DMS114 treated with DMSO at 0.1 percent for 48 hours (cell line): ENCODE measurements at regions not wholly inside any gene's neighbourhood (a gene's known extent, or its start where the extent isn't known, plus 50 kb on each side); places are given as distances from the start of the nearest gene placed in this dataset.
"Not testable (repeated sequence)": the region's sequence is repeated elsewhere in the genome, so short reads cannot be mapped to it uniquely, and the experiment has no call there.

ENCODE experiments used
- DNase-seq: peaks from one replicate; lab custom pipeline; 2025; ENCODE audit not compliant: unreplicated experiment; lab: John Stamatoyannopoulos, UW

- no peak for DNase-seq
Observed at GRCh38 chr4:189832528-189832927, 108.1 kb upstream of the FRG1 start.

DNA sequence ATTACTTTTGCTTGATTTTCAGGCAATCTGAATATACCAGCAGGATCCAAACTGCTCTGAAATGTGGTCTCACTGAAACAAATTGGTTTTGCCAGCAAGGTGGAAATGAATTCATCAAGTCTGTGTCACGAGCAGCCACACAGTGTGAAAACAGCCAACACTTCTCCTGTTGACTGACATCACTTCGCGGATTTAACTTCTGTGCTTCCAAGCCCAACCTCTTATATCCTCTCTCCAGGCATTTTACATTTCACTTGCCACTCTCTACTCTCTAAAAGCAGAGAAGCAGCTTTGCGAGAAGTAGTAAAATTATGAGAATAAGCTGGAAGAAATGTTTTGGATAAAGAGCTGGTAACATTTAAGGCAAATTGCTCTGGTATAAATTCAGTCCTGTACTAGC is 106.1 kb upstream of the FRG1 start:
- DNase-seq: no peak

DNA sequence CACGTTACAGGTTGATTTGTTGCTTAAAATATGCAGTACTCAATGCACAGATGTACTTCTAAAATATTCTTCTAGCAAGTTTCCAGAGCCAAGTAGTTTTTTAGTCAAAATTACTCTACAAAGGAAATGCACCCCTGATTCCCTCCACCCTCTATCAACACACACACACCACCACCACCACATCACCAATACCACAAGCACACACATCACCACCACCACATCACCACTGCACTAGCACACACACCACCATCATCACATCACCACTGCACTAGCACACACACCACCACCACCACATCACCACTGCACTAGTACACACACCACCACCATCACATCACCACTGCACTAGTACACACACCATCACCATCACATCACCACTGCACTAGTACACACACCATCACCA is 105.2 kb upstream of the FRG1 start:
- no peak for DNase-seq

DNA sequence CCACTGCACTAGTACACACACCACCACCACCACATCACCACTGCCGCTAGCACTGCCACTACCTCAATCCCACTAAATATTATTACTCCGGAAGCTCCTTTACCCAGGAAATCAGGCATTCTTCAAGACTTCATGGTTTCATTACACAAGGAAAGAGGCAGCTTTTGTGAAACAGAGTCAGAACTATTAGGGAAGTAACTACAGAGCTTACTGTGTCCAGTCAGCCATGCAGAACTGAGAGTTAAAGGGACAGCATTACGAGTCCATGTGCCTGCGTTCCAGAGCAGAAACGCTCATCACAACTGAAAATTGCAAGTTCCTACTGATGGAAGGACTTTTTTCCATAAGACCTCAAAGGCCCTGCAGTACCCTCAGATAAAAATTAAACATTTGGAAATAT is 103.2 kb upstream of the FRG1 start:
- no peak for DNase-seq

GRCh38 chr4:189838821-189839497 is 101.7 kb upstream of the FRG1 start:
- no peak for DNase-seq

- DNase-seq: no peak
Observed at GRCh38 chr4:189840356-189840755, 100.3 kb upstream of the FRG1 start.

DNA sequence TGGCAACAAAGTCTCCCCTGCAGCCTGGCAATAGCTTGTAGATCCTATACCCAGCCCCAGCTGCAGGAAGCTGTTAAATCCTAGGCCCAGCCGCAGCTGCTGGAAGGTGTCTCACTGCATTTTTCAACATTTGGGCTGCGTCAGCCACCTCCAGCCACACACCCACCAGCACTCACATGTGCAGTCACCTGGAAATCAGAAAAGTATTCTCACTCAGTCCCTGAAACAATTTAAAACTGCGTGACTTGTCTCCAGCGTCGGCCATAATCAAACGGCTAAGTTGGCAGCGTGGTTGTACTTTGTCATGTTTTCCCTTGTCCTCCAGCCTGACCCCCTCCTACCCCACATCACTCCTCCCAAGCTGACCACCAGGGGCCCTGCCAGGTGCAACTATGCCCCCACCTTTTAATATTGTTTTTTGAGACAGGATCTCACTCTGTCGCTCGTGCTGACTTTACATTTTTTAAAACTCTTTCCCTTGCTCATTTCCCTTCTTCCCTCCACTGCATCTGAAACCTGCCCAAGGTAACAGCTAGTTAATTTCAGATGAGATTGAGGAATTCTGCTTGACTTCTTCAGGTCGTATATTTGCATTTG is 97.2 kb upstream of the FRG1 start:
- DNase-seq: no peak

GRCh38 chr4:189845145-189845846 is 95.4 kb upstream of the FRG1 start:
- no peak for DNase-seq

GRCh38 chr4:189846094-189846493 is 94.6 kb upstream of the FRG1 start:
- not testable (repeated sequence) for DNase-seq

DNA sequence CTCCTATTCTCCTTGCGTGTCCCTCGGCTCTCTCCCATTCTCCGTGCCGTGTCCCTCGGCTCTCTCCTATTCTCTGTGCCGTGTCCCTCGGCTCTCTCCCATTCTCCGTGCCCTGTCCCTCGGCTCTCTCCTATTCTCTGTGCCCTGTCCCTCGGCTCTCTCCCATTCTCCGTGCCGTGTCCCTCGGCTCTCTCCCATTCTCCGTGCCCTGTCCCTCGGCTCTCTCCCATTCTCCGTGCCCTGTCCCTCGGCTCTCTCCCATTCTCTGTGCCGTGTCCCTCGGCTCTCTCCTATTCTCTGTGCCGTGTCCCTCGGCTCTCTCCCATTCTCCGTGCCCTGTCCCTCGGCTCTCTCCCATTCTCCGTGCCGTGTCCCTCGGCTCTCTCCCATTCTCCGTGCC is 94.1 kb upstream of the FRG1 start:
- DNase-seq: not testable (repeated sequence)

DNA sequence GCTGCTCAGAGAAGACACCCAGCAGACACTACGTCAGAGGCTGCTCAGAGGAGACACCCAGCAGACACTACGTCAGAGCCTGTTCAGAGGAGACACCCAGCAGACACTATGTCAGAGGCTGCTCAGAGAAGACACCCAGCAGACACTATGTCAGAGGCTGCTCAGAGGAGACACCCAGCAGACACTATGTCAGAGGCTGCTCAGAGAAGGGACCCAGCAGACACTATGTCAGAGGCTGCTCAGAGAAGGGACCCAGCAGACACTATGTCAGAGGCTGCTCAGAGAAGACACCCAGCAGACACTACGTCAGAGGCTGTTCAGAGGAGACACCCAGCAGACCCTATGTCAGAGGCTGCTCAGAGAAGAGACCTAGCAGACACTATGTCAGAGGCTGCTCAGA is 92.0 kb upstream of the FRG1 start:
- DNase-seq: not testable (repeated sequence)

DNA sequence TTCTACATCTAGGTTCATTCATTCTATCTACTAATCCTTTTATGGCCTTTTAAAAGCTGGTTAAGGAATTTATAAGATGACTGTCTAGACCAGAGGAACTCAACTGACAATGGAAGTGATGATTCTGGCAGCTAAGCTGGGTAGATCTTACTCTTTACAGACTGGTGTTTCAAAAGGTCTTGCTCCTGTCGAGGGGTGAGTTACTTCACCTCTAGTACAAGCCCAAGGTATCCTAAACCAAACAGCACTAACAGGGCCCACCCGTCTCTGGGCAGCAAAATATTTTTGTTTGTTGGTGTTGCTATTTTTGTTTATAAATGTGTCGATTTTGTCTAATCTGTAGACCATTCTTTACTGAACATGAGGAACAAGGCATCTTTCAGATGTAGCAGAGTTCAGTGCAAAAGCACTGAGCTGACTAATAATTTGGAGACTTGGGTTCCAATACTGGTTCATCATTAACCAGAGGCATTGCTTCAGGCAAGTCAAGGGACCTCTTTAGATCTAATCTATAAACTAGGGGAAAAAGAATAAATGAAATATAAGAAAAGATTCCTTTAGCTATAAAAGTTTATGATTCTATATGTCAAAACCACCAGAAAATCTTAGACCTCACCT is 90.3 kb upstream of the FRG1 start:
- DNase-seq: no peak

DNA sequence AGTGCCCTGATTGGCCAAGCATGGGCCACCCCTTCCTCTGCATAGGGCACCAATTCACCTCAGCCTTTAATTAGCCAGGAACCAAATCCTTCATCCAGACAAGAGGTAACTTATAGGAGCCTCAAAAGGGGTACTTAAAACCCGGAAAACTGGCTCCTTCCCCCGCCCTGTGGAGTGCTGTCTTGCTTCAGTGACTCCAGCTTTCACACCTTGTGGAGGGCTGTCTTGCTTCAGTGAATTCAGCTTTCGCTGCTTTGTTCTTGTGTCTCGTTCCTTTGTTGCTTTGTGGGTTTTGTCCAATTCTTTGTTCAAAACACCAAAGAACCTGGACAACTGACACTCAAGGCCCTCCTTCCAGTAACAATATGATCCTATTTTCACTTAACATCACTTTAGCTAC is 82.2 kb upstream of the FRG1 start:
- no peak for DNase-seq

DNA sequence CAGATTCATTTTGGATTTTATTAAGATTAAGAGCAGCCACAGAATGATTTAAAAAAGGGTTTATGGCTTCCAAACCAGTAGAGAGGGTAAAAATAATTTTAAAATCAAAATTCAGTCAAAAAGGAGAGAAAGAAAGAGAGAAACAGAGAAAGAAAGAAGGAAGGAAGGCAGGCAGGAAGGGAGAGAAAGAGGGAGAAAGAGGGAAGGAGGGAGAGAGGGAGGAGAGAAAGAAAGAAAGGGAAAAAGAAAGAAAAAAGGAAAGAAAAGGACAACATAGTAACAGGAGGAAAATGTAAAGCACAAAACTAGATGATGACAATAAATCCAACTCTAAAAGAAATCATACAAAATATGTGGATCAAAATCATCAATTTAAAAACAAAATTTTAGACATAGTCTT is 79.6 kb upstream of the FRG1 start:
- no peak for DNase-seq

DNA sequence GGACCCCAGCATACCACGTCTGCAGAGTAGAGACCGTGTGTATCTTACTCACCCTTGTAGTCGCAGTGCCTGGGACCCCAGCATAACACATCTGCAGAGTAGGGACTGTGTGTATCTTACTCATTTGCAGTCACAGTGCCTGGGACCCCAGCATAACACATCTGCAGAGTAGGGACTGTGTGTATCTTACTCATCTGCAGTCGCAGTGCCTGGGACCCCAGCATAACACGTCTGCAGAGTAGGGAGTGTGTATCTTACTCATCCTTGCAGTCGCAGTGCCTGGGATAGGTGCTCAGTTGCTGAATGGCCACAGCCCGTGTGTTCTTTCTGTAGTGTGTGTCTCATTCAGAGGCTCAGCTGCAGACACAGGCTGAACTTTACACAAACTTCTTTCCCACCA is 71.4 kb upstream of the FRG1 start:
- DNase-seq: no peak

- DNase-seq: no peak
Observed at GRCh38 chr4:189870511-189871234, 70.0 kb upstream of the FRG1 start.

DNA sequence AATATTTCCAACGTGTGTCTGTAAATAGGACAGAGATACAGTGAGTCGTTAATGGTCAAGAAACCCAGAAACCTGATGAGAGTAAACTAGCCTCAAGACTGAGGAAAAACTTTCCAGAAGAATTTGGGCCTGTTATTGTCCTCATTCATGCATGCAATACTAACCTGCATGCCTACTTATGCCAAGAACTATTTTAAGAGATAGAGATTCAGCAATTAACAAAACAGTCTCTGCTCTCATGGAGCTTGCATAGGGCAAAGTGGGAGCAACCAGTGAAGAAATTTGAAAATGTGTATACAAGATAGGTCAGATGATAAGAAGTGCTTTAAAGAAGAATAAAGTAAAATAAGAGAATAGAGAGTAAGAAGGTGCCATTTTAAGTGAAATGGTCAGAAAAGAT is 66.1 kb upstream of the FRG1 start:
- DNase-seq: no peak

GRCh38 chr4:189881190-189881589 is 59.5 kb upstream of the FRG1 start:
- not testable (repeated sequence) for DNase-seq

DNA sequence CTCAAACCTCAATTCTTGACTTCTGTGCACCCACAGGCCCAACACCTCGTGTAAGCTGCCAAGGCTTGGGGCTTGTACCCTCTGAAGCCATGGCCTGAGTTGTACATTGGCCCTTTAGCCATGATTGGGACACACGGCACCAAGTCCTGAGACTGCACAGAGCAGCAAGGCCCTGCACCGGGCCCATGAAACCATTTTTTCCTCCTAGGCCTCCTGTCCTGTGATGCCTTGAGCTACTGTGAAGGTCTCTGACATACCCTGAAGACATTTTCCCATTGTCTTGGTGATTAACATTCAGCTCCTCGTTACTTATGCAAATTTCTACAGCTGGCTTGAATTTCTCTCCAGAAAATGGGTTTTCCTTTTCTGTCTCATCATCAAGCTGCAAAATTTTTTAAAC is 52.3 kb upstream of the FRG1 start:
- DNase-seq: not testable (repeated sequence)
